NCI-H146 (cell line): ENCODE measurements at regions not wholly inside any gene's neighbourhood (a gene's known extent, or its start where the extent isn't known, plus 50 kb on each side); places are given as distances from the start of the nearest gene placed in this dataset.

ENCODE experiments used
- DNase-seq: peaks from one replicate; lab custom pipeline; 2025; lab: John Stamatoyannopoulos, UW

DNA sequence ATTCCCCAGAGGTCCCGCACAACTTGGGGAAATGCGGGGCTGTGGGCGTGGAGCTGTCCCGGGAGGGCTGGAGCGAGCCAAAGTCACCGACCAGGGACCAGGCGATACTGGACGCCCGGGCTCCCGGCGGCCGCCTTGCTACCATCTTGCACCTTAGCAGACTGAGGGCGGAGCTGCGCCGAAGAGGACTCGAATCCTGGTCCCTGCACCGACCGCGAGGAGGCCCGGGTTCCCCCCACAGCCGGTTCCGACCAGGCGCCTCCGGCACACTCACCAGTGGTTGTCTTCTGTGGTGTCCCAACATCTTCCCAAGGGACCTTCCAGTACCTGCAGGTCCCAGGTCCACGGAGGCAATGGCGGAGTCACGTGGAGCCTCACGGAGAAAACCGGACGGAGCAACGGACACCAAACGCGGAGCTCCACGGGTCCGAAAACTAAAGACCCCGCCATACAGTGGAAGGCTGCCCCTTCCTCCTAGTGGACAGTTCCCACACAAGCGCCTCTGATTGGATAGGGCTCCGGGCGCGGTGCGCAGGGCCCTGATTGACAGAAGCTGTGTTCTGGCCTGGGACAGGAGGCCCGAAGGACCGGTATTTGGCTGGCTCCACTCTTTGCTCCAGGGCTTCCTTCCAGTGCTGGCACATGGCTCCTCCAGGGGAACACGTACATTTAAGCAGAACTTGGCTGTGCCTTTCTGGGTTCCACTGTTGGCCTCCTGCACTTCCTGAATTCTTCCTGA lies 124.6 kb upstream of the ZNF479 start:
- no peak for DNase-seq

DNA sequence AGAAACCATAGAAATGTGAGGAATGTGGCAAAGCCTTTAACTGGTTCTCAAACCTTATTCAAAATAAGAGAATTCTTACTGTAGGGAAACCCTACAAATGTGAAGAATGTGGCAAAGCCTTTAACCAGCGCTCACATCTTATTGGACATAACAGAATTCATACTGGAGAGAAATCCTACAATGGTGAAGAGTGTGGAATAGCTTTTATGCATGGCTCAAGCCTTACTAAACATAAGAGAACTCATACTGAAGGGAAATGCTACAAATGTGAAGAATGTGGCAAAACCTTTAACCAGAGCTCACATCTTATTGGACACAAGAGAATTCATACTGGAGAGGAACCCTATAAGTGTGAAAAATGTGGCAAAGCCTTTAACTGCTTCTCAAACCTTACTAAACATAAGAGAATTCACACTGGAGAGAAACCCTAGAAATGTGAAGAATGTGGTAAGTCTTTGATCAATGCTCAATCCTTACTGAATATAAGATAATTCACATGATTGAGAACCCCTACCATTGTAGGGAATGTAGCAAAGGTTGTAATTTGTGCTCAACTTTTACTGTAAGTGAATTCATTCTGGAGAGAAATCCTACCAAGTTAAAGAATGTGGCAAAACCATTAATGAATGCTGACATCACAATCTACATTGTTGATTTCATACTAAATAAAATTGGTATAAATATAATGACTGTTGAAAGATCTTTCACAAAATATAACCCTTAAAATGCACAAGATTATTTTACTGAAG lies 142.5 kb upstream of the ZNF479 start:
- no peak for DNase-seq

DNA sequence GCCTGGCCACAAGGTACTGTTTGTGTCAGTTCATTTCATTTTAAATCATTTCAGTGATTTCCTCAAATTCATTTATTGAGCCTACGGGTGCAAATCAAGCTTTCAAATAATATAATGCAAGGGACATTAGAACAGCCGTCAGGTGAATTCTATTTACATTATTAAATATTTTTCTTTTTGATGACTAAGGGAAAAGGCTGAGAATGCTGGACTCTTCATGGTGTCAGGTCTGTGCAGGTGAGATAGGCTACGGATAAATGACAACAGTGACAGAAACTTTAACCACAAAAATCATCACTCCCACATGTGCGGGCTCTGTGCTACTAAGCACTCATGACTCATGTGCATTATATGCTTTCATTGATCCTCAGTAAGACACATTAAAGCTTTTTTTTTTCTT lies 149.2 kb upstream of the ZNF716 start:
- no peak for DNase-seq

- no peak for DNase-seq
These were observed 144.7 kb upstream of the ZNF716 start for GRCh38 chr7:57305192-57305748.

DNA sequence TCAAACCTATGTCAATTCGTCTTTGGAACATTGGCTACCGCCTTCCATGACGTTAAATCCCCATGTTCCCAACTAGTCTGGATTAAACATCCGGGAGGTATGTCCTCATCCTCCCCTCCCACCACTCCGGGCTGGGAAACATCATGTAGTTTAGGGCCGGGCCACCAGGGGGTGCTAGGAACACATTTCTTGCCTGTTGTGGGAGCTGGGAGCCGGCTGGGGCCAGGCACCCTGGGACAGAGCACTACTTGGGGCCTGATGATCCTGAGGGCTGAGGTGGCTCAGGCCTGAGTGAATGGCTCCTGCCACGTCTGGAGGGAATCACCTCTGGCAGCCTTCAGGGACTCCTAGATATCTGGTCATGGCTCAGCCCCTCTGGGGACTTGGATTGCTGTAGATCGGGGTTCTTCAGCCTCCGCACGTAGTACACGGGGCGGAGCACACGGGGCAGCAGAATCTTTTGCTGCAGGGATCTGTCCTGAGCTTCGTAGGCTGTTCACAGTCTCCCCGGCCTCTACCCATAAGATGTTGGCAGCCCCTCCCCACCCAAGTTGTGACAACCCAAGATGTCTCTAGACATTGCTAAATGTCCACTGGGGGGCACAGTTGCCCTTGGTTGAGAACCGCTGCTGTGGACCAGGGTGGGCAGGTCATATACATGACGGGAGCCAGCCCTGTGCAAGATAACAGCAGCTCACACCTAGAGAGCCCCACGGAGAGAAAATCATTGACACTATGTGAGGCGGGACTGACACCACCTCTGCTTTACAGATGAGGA lies 141.2 kb upstream of the ZNF716 start:
- DNase-seq = peak; percentile 6

DNA sequence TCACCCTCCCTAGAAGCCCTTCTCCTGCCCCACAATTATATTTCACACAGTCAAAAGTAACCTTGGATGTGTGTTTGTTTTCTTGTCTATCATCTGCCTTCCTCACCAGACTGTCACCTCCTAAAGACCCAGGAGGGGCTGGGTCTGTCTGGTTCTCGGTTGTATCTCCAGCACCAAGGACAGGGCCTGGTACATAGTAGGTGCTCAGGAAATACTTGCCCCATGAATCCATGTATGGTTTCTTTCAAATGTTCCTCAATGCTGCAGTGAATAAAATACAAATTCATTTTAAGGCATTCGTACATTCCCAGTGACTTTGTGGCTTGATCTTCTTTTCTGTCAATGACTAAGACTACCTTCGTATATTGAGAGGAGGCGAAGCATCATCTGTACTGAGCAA lies 122.9 kb upstream of the ZNF716 start:
- DNase-seq = no peak

DNA sequence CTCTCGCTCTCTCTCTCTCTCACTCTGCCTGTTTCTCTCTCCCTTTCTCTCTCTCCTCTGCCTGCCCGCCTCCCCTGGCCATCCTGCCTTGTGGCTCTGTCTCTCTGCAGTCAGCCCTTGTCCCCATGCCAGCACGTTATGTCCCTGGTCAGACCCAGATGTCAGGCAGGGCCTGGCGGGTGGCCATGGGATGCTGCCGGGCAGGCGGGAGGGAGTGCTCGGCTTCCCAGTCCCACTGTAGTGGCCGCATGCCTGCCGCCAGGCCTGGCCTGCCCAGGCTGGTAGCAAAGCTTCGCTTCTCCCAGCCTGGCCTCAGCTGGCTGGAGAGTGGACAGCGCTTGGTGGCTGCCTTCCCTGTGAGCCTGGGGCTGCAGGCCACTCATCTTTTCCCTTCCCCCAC lies 121.5 kb upstream of the ZNF716 start:
- no peak for DNase-seq

DNA sequence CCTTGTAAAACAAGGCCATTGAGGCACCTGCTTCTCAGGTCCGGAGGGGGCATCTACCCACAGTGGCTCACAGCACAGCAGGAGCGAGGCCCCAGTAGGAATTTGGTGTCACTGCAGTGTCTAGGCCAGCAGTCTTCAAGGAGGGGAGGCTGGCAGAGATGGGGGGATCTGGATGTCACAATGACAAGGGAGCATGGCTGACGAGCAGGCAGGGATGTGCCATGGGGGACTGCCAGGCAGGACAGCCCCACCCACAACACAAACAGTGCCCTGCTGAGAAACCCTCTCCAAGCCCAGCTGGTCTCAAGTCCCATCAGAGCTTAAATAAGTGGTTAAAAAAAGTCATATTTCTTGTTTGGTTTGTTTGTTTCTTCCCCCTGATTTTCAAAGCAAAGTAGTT lies 121.0 kb upstream of the ZNF716 start:
- DNase-seq = no peak

DNA sequence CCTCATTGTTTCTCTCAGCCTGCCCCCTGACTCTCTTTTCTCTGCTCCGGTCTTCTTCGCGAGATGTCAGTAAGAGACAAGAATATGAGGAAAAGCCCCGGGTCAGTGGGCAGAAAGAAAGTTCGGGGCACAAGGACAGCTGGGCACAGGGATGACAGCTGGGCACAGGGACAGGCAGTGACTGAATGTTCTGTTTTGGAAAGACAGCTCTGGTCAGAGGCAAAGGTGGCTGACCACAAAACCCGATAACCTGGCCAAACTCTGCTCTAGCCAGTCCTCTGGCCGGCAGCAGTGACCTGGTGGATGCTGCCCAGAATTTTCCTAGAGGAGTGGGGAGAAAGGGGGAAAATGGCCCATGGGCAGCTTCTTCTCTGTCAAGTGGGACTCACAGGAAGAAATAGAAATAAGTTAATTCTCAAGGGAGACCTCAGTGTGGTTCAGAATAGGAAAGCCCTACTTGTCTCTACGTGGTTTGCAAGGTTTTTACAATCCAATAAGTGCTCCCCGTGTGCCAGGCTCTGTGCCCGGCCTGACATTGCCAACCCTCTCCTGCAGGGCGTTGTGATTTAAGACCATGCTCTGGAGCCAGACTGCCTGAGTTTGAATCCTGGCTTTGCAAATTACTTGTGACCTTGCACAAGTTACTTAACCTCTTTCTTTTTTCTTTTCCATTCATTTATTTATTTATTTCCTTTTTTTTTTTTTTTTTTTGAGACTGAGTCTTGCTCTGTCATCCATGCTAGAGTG lies 110.6 kb upstream of the ZNF716 start:
- no peak for DNase-seq

GRCh38 chr7:57342954-57343353 lies 107.0 kb upstream of the ZNF716 start:
- no peak for DNase-seq

DNA sequence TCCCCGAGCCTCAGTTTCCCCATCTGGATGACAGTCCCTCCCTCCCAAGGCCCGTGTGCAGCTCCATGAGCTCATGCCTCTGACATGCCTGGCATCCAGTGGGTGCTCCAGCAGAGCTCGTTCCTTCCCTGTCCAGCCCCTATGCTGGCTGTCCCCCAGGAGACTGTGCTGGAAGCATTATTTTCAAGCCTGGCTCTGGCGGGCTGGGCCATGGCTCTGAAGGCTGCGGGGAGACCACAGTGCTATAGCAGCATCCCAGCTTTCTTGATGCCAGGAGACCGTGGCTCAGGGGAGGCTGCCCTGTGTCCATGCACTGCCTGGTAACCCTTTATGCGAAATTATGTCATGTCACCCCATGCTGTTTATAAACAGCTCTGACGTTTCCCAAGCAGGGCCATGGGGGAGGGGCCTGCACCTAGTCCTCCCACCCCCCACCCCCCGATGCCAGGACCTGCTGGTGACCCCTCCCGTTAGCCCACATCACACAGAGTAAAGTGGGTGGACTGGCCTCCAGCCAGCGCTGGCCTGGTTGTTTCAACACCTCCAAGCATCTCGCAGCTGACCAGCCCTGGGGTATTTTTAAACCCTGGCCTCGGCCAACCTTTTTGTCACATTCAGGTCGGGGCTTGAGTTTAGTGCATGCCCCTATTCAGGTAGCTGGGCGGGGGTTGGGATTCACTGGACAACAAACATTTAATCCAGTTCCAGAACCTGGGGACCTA lies 105.9 kb upstream of the ZNF716 start:
- no peak for DNase-seq

DNA sequence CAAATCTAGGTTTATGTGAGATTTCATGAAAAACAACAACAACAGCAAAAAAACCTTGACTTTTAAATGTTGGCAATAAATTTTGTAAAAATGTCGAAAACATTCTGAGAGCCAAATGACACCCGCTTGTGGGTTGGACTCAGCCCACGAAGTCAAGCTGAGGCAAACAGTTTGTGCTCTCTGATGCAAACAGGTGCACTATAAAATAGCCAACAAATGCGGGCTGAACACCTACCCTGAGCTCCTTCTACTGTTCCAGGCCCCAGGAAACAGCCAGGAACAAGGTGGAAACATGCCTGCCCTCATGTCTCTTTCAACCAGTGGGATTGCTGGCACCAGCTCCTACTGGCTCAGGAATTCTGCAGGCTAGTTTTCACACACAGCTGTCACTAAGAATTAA lies 105.0 kb upstream of the ZNF716 start:
- DNase-seq = no peak

DNA sequence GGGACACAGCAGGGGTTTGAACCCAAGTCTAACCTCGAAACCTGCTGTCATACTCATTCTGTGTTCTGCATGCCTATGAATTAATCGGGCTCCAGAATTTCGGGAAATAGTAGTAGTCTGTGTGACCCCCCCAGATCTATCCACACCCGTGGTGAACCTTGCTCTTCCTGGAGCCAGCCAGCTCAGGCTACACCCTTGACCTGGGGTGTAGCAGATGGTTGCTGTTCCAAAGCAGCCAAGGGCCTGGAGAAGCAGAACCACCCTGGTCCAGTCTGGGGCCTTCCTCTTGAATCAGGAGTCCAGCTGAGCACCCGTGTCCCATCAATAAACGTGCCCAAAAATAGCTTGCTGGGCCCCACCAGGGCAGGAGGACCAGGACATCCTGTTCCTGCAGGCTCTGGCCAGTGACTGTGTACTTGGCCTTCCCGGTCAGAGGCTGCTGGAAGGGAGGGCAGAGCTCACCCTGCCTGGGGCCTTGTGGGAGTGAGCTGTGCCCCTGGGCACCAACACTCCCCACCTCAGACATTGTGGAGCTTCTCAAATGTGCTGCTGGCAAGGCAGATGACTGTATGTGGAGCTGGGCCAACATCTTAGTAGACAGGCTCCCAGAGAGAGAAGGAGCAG lies 101.2 kb upstream of the ZNF716 start:
- no peak for DNase-seq

GRCh38 chr7:57354195-57354594 lies 95.8 kb upstream of the ZNF716 start:
- no peak for DNase-seq

DNA sequence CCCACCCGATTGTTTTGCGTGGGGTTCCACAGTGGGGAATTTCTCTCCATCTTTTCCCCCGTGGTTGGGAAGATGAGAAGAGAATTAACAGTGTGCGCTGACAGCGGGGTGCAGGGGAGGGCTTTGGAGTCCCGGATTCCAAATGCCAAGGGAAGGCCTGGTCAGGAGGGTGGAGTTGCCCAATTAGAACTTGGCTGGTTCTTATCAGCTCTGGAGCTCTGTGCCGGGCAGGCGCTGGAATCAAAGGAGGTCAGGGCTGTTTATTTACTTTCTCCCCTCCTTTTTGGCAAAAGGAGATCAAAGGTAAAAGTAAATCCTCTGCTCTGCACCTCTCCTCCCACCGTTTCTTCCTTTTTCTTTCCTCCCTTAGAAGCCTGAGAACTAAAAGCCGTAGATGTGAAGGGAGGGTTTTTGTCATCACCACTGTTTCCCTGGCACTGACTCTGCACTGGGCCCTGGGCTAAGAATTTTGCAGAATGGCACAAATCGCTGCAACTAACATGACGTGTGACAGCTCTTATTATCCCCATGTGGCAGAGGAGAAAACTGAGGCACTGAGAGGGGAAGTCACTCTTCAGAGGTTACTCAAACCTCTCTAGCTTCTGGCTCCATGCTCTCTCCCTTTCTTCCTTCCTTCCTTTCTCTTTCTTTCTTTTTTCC lies 95.2 kb upstream of the ZNF716 start:
- DNase-seq = no peak

GRCh38 chr7:57361406-57361805 lies 88.6 kb upstream of the ZNF716 start:
- DNase-seq = no peak

GRCh38 chr7:57362868-57363267 lies 87.1 kb upstream of the ZNF716 start:
- no peak for DNase-seq

- no peak for DNase-seq
These were observed 86.7 kb upstream of the ZNF716 start for GRCh38 chr7:57363321-57363720.

DNA sequence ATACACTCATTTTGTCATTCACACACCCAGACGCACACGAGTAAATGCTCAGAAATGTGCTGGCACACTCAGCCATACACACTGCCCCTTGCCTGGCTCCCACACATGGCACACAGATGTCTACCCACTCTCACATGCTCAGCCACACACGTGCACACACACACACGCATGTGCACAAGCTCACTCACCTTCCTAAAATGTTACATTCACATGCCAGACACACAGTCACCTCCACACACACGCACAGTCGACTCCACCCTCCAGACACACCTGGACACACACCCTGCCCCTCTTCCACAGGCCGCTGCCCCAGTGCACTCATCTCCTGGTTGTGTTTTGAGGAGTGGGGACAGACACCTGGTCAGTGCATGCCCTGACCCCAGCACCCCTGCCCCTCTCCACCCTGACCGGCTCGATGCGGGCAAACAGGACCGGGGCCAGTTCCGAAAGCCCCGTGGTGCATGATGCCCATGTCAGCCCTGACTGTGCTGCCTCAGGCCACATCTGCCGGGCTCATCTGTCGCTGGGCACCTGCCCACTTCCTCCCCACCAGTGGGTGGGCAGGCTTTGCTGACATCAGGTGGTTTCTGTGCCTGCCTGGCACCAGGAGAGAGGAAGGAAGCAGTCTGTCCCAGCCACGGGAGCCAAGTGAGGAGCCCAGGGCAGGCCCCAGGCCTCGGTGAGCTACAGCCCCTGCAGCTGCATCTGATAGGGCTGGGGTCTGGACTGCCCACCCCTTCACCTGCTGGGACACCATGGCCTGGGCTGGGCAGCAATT lies 84.9 kb upstream of the ZNF716 start:
- DNase-seq = no peak
